PFSK-1 (cell line): ENCODE measurements at regions not wholly inside any gene's neighbourhood (a gene's known extent, or its start where the extent isn't known, plus 50 kb on each side); places are given as distances from the start of the nearest gene placed in this dataset.

ENCODE experiments used
- FOXP2 ChIP-seq: optimal IDR thresholded peaks from 2 replicates; pipeline ENCODE3; 2011; ENCODE audit warnings: borderline replicate concordance, control low read depth, inconsistent platforms; ENCODE audit not compliant: insufficient read depth; ENCODE audit errors: extremely low read length, extremely low read depth
- POLR2AphosphoS5 ChIP-seq: IDR thresholded peaks from 2 replicates; pipeline ENCODE4 v1.6.1; 2012; ENCODE audit warnings: low read depth, mild to moderate bottlenecking, control low read depth, low read length, moderate library complexity
- SIN3A ChIP-seq: IDR thresholded peaks from 2 replicates; pipeline ENCODE4 v1.6.1; 2012; ENCODE audit warnings: mild to moderate bottlenecking, low read length, moderate library complexity, borderline replicate concordance; ENCODE audit not compliant: insufficient read depth
- TAF1 ChIP-seq: IDR thresholded peaks from 2 replicates; pipeline ENCODE4 v1.6.1; 2012; ENCODE audit warnings: low read length, control low read depth, borderline replicate concordance; ENCODE audit not compliant: insufficient read depth
- TF ChIP-seq, protein P1 (sequence below), 2 experiments: IDR thresholded peaks; 2 replicates each; pipeline versions ENCODE4 v1.6.1 to v1.8.0; 2011 to 2012; ENCODE audit warnings: low read depth in 2 of 2, low read length in 2 of 2, control low read depth in 1 of 2, inconsistent platforms in 1 of 2, mild to moderate bottlenecking in 1 of 2, moderate library complexity in 1 of 2; ENCODE audit not compliant: insufficient read depth in 1 of 2

DNA sequence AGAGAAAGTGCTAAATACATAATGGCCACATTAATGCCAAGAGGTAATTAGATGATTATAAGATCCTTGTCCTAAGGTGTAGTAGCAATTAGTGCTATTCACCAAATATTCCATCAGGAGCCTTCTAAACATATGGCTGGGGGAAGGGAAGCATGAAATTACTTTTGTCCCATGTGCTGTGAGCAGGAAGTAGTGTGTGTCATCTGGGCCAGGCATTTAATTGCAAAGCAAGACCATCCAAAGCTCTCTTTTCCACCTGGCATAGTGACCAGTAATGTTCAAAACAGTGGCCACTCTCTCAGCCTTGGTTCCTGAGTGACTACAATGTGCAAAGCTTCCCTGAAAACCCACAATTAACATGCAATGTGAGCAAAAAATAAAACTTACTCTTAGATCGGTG, 144.2 kb upstream of the FAM241A start:
- no peak for TF ChIP-seq POLR2AphosphoS5
- TF ChIP-seq SIN3A = no peak
- TF ChIP-seq TAF1 = no peak
- TF ChIP-seq, protein P1, sequence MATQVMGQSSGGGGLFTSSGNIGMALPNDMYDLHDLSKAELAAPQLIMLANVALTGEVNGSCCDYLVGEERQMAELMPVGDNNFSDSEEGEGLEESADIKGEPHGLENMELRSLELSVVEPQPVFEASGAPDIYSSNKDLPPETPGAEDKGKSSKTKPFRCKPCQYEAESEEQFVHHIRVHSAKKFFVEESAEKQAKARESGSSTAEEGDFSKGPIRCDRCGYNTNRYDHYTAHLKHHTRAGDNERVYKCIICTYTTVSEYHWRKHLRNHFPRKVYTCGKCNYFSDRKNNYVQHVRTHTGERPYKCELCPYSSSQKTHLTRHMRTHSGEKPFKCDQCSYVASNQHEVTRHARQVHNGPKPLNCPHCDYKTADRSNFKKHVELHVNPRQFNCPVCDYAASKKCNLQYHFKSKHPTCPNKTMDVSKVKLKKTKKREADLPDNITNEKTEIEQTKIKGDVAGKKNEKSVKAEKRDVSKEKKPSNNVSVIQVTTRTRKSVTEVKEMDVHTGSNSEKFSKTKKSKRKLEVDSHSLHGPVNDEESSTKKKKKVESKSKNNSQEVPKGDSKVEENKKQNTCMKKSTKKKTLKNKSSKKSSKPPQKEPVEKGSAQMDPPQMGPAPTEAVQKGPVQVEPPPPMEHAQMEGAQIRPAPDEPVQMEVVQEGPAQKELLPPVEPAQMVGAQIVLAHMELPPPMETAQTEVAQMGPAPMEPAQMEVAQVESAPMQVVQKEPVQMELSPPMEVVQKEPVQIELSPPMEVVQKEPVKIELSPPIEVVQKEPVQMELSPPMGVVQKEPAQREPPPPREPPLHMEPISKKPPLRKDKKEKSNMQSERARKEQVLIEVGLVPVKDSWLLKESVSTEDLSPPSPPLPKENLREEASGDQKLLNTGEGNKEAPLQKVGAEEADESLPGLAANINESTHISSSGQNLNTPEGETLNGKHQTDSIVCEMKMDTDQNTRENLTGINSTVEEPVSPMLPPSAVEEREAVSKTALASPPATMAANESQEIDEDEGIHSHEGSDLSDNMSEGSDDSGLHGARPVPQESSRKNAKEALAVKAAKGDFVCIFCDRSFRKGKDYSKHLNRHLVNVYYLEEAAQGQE (IDR thresholded peaks at IDR 0.05; ENCODE audit: insufficient read depth in 1 of 2, low read depth in 2 of 2, low read length in 2 of 2) = no peak
- no peak for TF ChIP-seq FOXP2

DNA sequence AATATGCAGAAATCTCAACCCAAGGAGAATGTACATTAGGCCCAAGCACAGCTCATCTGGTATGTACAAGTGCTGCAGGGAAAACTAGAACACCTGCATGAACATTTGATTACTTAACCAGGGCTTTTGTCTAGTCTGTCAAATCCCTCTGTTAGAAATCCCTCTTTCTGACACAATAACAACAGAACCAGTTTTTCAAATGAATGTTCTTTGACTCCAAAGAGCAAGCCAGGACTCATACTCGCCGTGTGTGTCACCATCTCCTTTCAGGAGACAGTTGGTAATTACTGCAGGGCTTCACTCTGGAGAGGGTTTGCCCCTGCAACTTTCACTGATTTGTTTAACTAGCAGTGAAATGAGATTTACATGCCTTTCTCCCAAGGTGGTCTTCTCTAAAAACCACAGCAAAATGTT, 143.0 kb upstream of the FAM241A start:
- TF ChIP-seq SIN3A (no peak), POLR2AphosphoS5 (no peak), FOXP2 (no peak)
- TF ChIP-seq, protein P1 (IDR thresholded peaks at IDR 0.05; ENCODE audit: insufficient read depth in 1 of 2, low read depth in 2 of 2, low read length in 2 of 2) = no peak

DNA sequence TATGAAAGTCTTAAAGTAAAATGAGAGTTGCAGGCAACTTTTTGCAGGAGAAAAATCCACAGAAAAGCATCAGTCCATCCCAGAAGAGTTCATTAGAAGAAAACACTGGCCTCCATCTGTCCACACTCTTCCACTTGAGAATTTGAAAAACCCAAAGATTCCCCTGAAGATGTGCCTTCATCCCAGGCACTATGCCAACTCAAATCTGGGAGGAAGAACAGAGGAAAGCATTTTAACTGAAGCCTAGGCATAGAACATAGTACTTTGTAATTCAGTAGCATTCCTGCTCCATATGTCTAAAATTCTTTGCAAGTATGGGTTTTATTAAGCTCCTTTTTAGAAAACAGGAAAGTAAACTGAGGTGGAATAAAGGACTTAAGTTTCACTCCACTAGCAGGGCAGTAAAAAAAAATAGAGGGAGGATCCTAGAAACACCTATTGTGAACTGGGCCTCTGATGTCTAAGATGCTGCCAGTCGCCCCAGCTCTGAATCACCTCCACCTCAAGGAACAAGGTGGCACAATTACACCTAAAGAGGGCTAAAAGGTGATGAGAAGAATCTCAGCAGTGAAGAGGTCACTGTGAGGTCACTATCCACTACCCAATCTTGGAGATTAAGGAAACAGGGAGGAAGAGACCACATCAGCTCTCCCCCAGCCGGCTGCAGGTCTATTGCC, 141.9 kb upstream of the FAM241A start:
- TF ChIP-seq FOXP2 (no peak), POLR2AphosphoS5 (no peak), SIN3A (no peak), TAF1 (no peak)
- TF ChIP-seq, protein P1 (IDR thresholded peaks at IDR 0.05; ENCODE audit: insufficient read depth in 1 of 2, low read depth in 2 of 2, low read length in 2 of 2) = no peak

DNA sequence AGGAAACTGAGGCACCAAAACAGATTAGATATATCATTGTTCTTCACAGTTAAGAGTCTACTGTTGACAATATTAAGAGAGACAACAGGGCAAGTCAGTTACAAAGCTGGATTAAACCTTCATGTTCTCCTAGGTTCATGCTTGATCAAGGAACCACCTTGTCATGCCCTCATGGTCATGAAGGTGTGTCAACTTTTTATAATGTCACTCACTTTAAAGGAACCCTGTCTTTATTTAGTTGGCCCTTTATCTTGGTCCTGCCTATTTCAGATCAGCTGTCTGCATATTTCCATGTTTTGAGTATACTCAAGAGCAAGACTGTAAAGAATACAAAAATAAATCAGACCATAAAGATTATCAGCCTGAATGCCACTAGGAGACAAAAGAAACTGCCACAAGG, 140.2 kb upstream of the FAM241A start:
- no peak for TF ChIP-seq TAF1
- no peak for TF ChIP-seq FOXP2
- no peak for TF ChIP-seq SIN3A
- TF ChIP-seq, protein P1 (IDR thresholded peaks at IDR 0.05; ENCODE audit: insufficient read depth in 1 of 2, low read depth in 2 of 2, low read length in 2 of 2) = no peak
- TF ChIP-seq POLR2AphosphoS5 = no peak

DNA sequence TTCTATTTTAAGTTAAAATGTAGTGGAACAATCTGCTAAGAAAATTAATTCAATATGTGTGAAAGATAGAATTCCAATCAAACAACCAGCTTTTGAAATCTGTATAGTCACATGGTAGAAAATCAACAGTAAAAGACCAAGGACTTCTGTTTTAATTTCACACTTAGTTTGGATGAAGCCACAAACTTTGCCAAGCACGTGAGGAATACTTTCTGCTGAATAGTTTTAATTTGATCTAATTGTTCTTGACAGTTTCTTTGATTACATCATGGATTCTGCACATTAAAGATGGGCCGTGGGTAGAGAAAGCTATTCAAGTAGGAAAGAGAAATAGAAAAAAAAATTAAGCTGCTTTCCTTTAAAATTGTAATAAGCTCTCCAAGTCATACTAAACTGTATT, 137.9 kb upstream of the FAM241A start:
- TF ChIP-seq FOXP2 (no peak), SIN3A (no peak), TAF1 (no peak), POLR2AphosphoS5 (no peak)
- TF ChIP-seq, protein P1 (IDR thresholded peaks at IDR 0.05; ENCODE audit: insufficient read depth in 1 of 2, low read depth in 2 of 2, low read length in 2 of 2) = no peak
